Karpas-422 (cell line): ENCODE measurements at regions not wholly inside any gene's neighbourhood (a gene's known extent, or its start where the extent isn't known, plus 50 kb on each side); places are given as distances from the start of the nearest gene placed in this dataset.

Experiments used
- DNase-seq: peaks from one replicate; pipeline ENCODE4 v3.0.0-alpha.2; 2015
- H2AFZ ChIP-seq: fragments of 200-600 bp; sonication (generic); 2 replicates; pipeline ENCODE4 v1.6.1; 2014; ENCODE audit warnings: antibody characterized with exemption, low read length, mixed read lengths
- H3K27ac ChIP-seq: fragments of 200-600 bp; sonication (generic); 2 replicates; pipeline ENCODE4 v1.5.1; 2014; ENCODE audit warnings: mild to moderate bottlenecking, low read length, moderate library complexity
- H3K27me3 ChIP-seq: fragments of 200-600 bp; sonication (generic); 2 replicates; pipeline ENCODE4 v1.6.1; 2014; ENCODE audit warnings: low read length, mixed read lengths
- H3K36me3 ChIP-seq: fragments of 200-600 bp; sonication (generic); 2 replicates; pipeline ENCODE4 v1.6.1; 2014; ENCODE audit warnings: low read length, mixed read lengths; ENCODE audit not compliant: insufficient read depth
- H3K4me1 ChIP-seq: fragments of 200-600 bp; sonication (generic); 2 replicates; pipeline ENCODE4 v1.6.1; 2014; ENCODE audit warnings: mild to moderate bottlenecking, low read length, mixed read lengths
- H3K4me2 ChIP-seq: fragments of 200-600 bp; sonication (generic); 2 replicates; pipeline ENCODE4 v1.6.1; 2014; ENCODE audit warnings: low read length, low read depth, mild to moderate bottlenecking; ENCODE audit not compliant: poor library complexity, severe bottlenecking
- H3K4me3 ChIP-seq: fragments of 200-600 bp; sonication (generic); 2 replicates; pipeline ENCODE4 v1.5.1; 2014; ENCODE audit warnings: mild to moderate bottlenecking, antibody characterized with exemption, low read length, mixed read lengths
- H3K79me2 ChIP-seq: fragments of 200-600 bp; sonication (generic); 2 replicates; pipeline ENCODE4 v1.6.1; 2014; ENCODE audit warnings: mild to moderate bottlenecking, low read length, mixed read lengths
- H3K9ac ChIP-seq: fragments of 200-600 bp; sonication (generic); 2 replicates; pipeline ENCODE4 v1.6.0; 2014; ENCODE audit warnings: low read length
- H3K9me2 ChIP-seq: fragments of 200-600 bp; sonication (generic), shearing (Covaris generic); replicated peaks from 2 replicates; pipeline ENCODE4 v1.6.0; 2014; ENCODE audit warnings: mild to moderate bottlenecking, low read length, moderate library complexity; ENCODE audit not compliant: insufficient read depth
- H3K9me3 ChIP-seq: fragments of 300-700, 200-600 bp; sonication (generic); 2 replicates; pipeline ENCODE4 v1.6.1; 2014; ENCODE audit warnings: low read length, mixed read lengths
- H4K20me1 ChIP-seq: fragments of 200-600 bp; sonication (generic); 2 replicates; pipeline ENCODE4 v1.6.1; 2014; ENCODE audit warnings: mild to moderate bottlenecking, antibody characterized with exemption, low read length, low read depth; ENCODE audit not compliant: insufficient read depth

DNA sequence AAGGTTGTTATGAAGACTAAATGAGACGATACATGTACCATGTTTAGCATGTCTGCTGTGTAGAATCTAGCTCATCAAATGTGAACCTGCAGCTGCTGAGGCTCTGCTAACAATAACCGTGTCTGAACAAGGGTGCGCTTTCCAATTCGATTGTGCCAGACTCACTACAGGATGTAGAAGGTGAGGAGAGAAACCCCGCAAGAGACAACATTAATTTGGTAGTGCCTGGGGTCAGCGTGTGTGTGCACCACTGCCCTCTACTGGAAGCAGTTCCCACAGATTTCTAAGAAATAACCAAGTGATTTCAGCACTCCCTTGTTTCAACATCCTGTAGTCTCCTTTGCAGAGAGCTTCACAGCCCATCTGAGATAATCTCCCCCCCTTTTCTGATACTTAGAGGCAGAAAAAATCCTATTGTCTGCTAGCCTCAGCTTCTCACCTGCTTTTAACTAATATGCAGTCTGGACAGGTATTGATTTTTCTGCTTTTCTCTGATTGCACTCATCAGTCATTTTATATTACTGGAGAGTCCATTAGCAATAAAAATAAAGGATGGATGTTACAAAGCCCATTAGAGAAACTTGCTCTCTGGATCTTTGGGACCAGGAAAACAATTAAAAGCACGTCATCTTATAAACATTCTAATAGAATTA, 96.7 kb upstream of the BACH2 start:
- Histone ChIP-seq H4K20me1 (no peaks in the 10 kb centered on the region), H3K4me3 (no peak overlapping the region), H3K9ac (no peak overlapping the region), H3K27ac (no peak overlapping the region), H2AFZ (no peak overlapping the region), H3K27me3 (no peaks in the 10 kb centered on the region), H3K4me2 (no peak overlapping the region), H3K9me2 (no peaks in the 10 kb centered on the region), H3K9me3 (no peaks in the 10 kb centered on the region), H3K79me2 (no peaks in the 10 kb centered on the region), H3K36me3 (no peaks in the 10 kb centered on the region), H3K4me1 (no peaks in the 10 kb centered on the region)
- DNase-seq: peak; percentile 82

DNA sequence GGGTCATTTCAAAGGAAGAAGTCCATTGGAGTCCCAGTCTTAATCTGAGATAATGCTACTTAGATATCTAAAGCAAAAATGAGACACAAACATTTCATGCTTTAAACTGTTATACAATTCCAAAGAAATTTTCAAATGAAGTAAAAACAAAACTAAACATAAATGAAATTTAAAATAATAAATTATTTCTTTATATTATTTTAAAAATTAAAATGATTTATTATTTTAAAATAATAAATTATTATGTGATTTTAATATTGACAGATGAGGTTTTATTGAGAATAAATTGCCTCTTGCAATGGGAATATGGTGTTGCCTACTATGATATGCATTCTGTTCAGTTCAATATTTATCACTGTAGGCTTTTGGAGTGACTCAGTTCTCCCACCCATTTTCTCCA, 93.7 kb upstream of the BACH2 start:
- Histone ChIP-seq H3K27ac (no peak overlapping the region), H3K4me2 (no peak overlapping the region), H3K9ac (no peak overlapping the region), H2AFZ (no peak overlapping the region), H4K20me1 (no peaks in the 10 kb centered on the region), H3K9me2 (no peaks in the 10 kb centered on the region), H3K4me3 (no peak overlapping the region), H3K79me2 (no peaks in the 10 kb centered on the region), H3K4me1 (peaks cover 9% of the 10 kb centered on the region), H3K36me3 (no peaks in the 10 kb centered on the region), H3K27me3 (no peaks in the 10 kb centered on the region), H3K9me3 (no peaks in the 10 kb centered on the region)
- no peak for DNase-seq

DNA sequence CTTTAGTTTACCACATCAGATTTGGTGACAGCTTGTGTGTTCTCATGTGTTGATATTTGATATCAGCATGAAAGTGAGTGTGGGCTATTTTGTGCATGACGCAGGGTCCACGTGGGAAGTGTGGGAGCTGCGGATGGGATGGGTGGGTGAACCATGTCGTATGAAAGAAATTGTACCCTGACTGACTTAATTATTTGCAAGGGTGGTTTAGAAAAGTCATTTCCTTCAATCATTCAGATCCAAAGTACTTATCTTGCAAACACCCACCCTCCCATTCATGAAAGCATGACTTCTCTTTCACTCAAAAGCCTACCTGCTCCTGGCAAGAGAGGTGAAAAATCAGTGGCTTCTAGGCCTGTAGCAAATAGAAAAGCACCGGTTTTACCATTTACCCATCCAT, 91.8 kb upstream of the BACH2 start:
- H2AFZ ChIP-seq: no peak overlapping the region
- H3K27me3 ChIP-seq: no peaks in the 10 kb centered on the region
- DNase-seq: no peak
- no peaks in the 10 kb centered on the region for H3K79me2 ChIP-seq
- no peak overlapping the region for H3K27ac ChIP-seq
- H3K9me2 ChIP-seq: no peaks in the 10 kb centered on the region
- no peaks in the 10 kb centered on the region for H3K36me3 ChIP-seq
- no peaks in the 10 kb centered on the region for H3K9me3 ChIP-seq
- no peak overlapping the region for H3K4me3 ChIP-seq
- H3K4me1 ChIP-seq: peaks cover 26% of the 10 kb centered on the region
- no peak overlapping the region for H3K4me2 ChIP-seq
- H4K20me1 ChIP-seq: no peaks in the 10 kb centered on the region
- no peak overlapping the region for H3K9ac ChIP-seq

DNA sequence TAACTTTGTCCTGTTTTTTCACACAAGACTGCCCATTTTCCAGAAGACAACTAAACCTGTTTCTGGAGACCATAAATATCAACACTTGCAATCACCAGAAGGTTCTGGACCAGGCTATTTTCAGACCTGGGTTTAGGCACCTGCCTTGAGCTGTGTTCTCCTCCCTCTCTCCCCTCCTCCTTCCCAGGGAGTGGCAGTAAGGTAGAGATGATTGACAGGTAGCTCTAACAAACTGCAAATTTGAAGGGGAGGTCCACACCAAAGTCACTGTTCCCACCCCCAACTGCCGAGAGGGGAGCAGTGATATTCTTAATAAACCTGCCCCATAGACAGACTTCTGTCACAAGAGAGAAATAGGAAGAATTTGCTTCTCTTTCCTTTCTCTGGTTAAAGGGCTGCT, 91.2 kb upstream of the BACH2 start:
- Histone ChIP-seq H3K4me3 (no peak overlapping the region), H3K36me3 (no peaks in the 10 kb centered on the region), H3K4me1 (peaks cover 31% of the 10 kb centered on the region), H4K20me1 (no peaks in the 10 kb centered on the region), H3K4me2 (no peak overlapping the region), H3K9ac (no peak overlapping the region), H2AFZ (no peak overlapping the region), H3K79me2 (no peaks in the 10 kb centered on the region), H3K27me3 (no peaks in the 10 kb centered on the region), H3K27ac (no peak overlapping the region), H3K9me3 (no peaks in the 10 kb centered on the region), H3K9me2 (no peaks in the 10 kb centered on the region)
- no peak for DNase-seq

DNA sequence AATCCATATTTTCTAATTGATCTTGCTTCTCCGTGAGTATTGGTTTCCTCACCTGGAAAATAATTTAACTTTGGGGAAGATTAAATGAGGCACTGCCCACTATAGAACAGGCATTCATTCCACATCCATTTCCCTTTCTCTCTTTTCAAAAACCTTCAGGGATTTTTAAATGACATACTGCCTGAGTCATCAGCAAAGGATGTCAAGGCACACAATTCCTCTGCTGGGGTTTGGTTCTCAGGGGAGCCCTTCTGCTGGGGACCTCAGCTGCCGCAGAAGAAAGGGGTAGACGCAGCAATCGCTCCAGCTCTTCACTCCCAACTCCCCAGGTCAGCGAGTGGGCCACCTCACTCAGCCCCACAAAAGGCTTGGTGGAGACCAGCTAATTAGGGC, 90.7 kb upstream of the BACH2 start:
- H3K9ac ChIP-seq: no peak overlapping the region
- peaks cover 36% of the 10 kb centered on the region for H3K4me1 ChIP-seq
- H3K9me3 ChIP-seq: no peaks in the 10 kb centered on the region
- H3K4me2 ChIP-seq: no peak overlapping the region
- no peaks in the 10 kb centered on the region for H3K36me3 ChIP-seq
- no peaks in the 10 kb centered on the region for H3K79me2 ChIP-seq
- H3K4me3 ChIP-seq: no peak overlapping the region
- no peaks in the 10 kb centered on the region for H3K27me3 ChIP-seq
- H4K20me1 ChIP-seq: no peaks in the 10 kb centered on the region
- no peak for DNase-seq
- H3K27ac ChIP-seq: no peak overlapping the region
- H2AFZ ChIP-seq: no peak overlapping the region
- no peaks in the 10 kb centered on the region for H3K9me2 ChIP-seq

DNA sequence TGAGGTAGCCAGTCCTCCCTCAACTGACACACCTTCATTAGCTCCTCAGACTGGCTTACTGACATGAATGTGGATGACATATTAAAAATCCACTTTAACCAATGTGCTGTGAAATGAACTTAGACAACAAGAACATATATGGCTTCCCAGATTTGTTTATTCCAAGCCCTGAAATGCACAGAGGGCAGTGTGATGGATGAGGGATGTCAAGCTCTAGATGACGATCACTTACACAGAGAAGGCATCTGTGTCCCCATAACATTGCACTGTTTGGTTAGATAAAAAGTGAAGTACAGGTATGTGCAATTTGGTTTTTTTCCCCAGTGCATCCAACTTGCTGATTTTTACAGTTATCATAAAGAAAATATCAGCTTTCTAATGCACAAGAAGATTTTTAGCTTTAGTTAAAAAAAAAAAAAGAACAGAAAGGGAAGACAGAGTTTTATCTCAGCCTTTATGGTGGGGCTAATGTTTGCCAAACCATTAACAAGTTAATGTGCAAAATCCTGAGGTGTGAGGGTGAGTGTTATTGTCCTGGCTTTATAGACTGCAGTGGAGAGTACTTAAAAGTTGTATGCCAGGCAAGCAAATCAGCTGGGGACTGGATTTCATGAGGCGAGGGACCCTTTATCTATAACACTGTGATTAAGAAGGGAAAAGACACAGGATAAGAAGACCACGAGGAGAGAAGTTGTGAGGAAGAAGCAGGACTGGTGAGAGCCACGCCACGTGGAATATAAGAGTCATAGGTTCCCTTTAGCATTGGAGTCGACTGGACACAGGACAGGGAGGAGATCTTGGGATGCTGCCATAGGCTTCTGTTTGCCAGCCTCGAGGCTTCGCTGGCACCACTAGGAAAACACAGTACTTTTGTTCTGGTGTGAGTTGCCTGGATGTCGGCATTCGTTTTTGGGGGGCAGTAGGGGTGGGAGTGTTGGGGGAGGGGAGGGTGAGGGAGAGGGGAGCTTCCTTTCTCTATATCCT, 90.0 kb upstream of the BACH2 start:
- Histone ChIP-seq H3K9me2 (no peaks in the 10 kb centered on the region), H4K20me1 (no peaks in the 10 kb centered on the region), H3K4me1 (peaks cover 37% of the 10 kb centered on the region), H3K27me3 (no peaks in the 10 kb centered on the region), H3K4me2 (no peak overlapping the region), H3K9ac (no peak overlapping the region), H3K36me3 (no peaks in the 10 kb centered on the region), H3K4me3 (no peak overlapping the region), H3K9me3 (no peaks in the 10 kb centered on the region), H3K79me2 (no peaks in the 10 kb centered on the region), H3K27ac (no peak overlapping the region), H2AFZ (no peak overlapping the region)
- no peak for DNase-seq

DNA sequence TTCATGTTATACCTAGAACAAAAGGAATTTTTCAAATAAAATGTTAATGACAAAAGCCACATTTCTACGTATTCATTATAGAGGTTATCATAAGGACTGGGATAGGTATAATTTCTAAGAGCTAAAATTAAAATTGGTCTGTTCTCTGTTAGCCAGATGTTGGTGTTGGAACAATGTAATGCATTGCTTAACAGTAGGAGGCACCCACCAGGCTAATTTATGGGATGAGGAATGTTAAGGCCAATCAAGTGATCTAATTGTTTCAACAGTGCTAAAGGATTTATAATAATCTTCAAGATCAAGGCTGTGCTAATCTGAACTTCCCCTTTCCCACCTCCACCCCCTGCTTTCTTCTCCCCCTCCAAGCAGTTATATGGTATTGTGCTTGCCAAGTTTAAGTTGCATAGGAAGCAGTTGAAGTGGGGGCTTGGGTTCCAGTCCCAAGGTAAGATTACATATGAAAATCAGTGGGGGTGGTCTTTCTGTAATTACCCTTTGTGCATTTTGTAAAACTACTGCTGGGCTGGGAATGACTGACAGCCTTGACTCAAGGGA, 89.2 kb upstream of the BACH2 start:
- no peaks in the 10 kb centered on the region for H3K79me2 ChIP-seq
- H4K20me1 ChIP-seq: no peaks in the 10 kb centered on the region
- no peaks in the 10 kb centered on the region for H3K9me2 ChIP-seq
- H3K27ac ChIP-seq: no peak overlapping the region
- no peaks in the 10 kb centered on the region for H3K9me3 ChIP-seq
- no peak overlapping the region for H3K4me3 ChIP-seq
- peaks cover 37% of the 10 kb centered on the region for H3K4me1 ChIP-seq
- H3K9ac ChIP-seq: no peak overlapping the region
- no peak overlapping the region for H3K4me2 ChIP-seq
- H2AFZ ChIP-seq: no peak overlapping the region
- no peaks in the 10 kb centered on the region for H3K27me3 ChIP-seq
- no peak for DNase-seq
- H3K36me3 ChIP-seq: no peaks in the 10 kb centered on the region

DNA sequence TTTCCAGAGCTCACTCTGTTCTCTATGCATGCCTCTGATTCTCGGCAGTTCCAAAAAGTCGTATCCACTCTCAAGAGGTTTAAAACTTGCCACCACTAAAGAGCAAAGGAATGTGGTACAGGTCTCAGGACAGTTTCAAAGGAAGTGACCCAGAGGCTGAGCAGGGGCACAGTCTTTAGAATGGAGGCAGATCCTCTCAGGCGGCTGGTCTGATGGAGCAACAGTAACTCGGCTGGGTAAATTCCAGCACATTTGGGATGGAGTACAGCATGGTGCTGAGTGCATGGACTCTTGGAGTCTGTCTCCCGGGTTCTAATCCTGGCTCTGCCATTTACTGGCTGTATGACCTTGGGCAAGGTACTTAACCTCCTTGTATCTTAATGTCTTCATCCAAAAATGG, 88.1 kb upstream of the BACH2 start:
- Histone ChIP-seq H3K27ac (no peak overlapping the region), H3K9me3 (no peaks in the 10 kb centered on the region), H3K4me1 (peaks cover 37% of the 10 kb centered on the region), H3K79me2 (no peaks in the 10 kb centered on the region), H3K4me3 (no peak overlapping the region), H3K9me2 (no peaks in the 10 kb centered on the region), H3K27me3 (no peaks in the 10 kb centered on the region), H2AFZ (no peak overlapping the region), H3K9ac (no peak overlapping the region), H3K36me3 (no peaks in the 10 kb centered on the region), H4K20me1 (no peaks in the 10 kb centered on the region), H3K4me2 (peak overlapping the region; percentile 17)
- no peak for DNase-seq
